Hepatocyte (in vitro differentiated cells): ENCODE measurements at regions not wholly inside any gene's neighbourhood (a gene's known extent, or its start where the extent isn't known, plus 50 kb on each side); places are given as distances from the start of the nearest gene placed in this dataset.

Experiments
- DNase-seq: peaks from one replicate; pipeline ENCODE4 v3.0.0-alpha.2; 2016; ENCODE audit warnings: low spot score
- H2AFZ ChIP-seq: fragments of 200-600 bp; sonication (generic); 2 replicates; pipeline ENCODE4 v1.6.0; 2016; ENCODE audit warnings: antibody characterized with exemption, mild to moderate bottlenecking
- H3K27ac ChIP-seq: fragments of 200-600 bp; sonication (generic); 2 replicates; pipeline ENCODE4 v1.5.1; 2016; ENCODE audit warnings: mild to moderate bottlenecking
- H3K27me3 ChIP-seq: fragments of 200-600 bp; sonication (generic); 2 replicates; pipeline ENCODE4 v1.6.1; 2016
- H3K36me3 ChIP-seq: fragments of 200-600 bp; sonication (generic); replicated peaks from 2 replicates; pipeline ENCODE4 v1.5.1; 2016; ENCODE audit warnings: low read depth; ENCODE audit not compliant: insufficient read depth
- H3K4me1 ChIP-seq: fragments of 200-600 bp; sonication (generic); 2 replicates; pipeline ENCODE4 v1.5.1; 2016; ENCODE audit warnings: mild to moderate bottlenecking, moderate library complexity; ENCODE audit not compliant: insufficient read depth
- H3K4me2 ChIP-seq: fragments of 200-600 bp; sonication (generic); 2 replicates; pipeline ENCODE4 v1.6.0; 2016
- H3K4me3 ChIP-seq: fragments of 200-600 bp; sonication (generic); 2 replicates; pipeline ENCODE4 v1.5.1; 2016; ENCODE audit warnings: mild to moderate bottlenecking
- H3K79me2 ChIP-seq: fragments of 200-600 bp; sonication (generic); 2 replicates; pipeline ENCODE4 v1.6.0; 2017; ENCODE audit warnings: mild to moderate bottlenecking
- H3K9me2 ChIP-seq: fragments of 200-600 bp; sonication (generic); replicated peaks from 2 replicates; pipeline ENCODE4 v1.6.0; 2017; ENCODE audit warnings: mild to moderate bottlenecking; ENCODE audit not compliant: insufficient read depth
- H3K9me3 ChIP-seq: fragments of 200-600 bp; sonication (generic); 2 replicates; pipeline ENCODE4 v1.5.1; 2016; ENCODE audit warnings: low read depth, mild to moderate bottlenecking
- H4K20me1 ChIP-seq: fragments of 200-600 bp; sonication (generic); 2 replicates; pipeline ENCODE4 v1.6.0; 2016; ENCODE audit warnings: mild to moderate bottlenecking; ENCODE audit not compliant: insufficient read depth, poor library complexity, severe bottlenecking
- EZH2 ChIP-seq: fragments of 200-600 bp; sonication (generic); IDR thresholded peaks from 2 replicates; pipeline ENCODE4 v1.6.1; 2016; ENCODE audit warnings: antibody characterized with exemption, mild to moderate bottlenecking, borderline replicate concordance
- EZH2phosphoT487 ChIP-seq: fragments of 200-600 bp; sonication (generic); IDR thresholded peaks from one replicate; pipeline ENCODE4 v1.6.1; 2018; ENCODE audit warnings: antibody characterized with exemption, mild to moderate bottlenecking, low read depth, moderate library complexity; ENCODE audit not compliant: unreplicated experiment, severe bottlenecking
- whole genome bisulfite sequencing: methylation state at CpG from one replicate; pipeline ENCODE4 v1.1.6; 2016; ENCODE audit warnings: low lambda C conversion rate; ENCODE audit errors: missing lambda C conversion rate; 5-methylcytosine and 5-hydroxymethylcytosine counted together
- TF ChIP-seq, protein P1 (sequence below): fragments of 200-600 bp; sonication (generic); IDR thresholded peaks from 2 replicates; pipeline ENCODE4 v1.5.1; 2016; ENCODE audit warnings: antibody characterized with exemption, mild to moderate bottlenecking; ENCODE audit not compliant: poor library complexity

DNA sequence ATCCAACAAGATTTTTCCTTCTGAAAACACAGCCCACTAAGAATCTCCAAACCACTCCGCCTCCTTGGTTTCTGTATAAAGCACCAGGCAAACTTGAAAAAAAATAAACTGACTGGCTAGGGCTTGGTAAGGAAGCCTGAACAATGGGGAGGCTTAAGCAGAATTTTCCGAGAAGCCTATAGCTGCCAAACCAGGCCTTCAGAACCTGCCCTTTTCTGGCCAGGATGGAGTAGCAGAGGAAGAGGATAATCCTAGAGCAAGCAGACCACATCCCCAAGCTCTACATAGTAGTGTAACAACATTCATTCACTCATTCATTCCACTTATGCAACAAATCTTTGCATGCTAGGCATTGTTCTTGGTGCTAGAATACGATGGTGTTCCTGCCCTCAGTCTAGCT, 529.6 kb upstream of the ZEB2 start:
- no peak for DNase-seq
- TF ChIP-seq EZH2phosphoT487 (no peak), EZH2 (no peak)
- TF ChIP-seq, protein P1, sequence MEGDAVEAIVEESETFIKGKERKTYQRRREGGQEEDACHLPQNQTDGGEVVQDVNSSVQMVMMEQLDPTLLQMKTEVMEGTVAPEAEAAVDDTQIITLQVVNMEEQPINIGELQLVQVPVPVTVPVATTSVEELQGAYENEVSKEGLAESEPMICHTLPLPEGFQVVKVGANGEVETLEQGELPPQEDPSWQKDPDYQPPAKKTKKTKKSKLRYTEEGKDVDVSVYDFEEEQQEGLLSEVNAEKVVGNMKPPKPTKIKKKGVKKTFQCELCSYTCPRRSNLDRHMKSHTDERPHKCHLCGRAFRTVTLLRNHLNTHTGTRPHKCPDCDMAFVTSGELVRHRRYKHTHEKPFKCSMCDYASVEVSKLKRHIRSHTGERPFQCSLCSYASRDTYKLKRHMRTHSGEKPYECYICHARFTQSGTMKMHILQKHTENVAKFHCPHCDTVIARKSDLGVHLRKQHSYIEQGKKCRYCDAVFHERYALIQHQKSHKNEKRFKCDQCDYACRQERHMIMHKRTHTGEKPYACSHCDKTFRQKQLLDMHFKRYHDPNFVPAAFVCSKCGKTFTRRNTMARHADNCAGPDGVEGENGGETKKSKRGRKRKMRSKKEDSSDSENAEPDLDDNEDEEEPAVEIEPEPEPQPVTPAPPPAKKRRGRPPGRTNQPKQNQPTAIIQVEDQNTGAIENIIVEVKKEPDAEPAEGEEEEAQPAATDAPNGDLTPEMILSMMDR, result no peak

GRCh38 chr2:145047554-145047953, 527.6 kb upstream of the ZEB2 start:
- no peak for DNase-seq
- Histone ChIP-seq H3K9me3 (no peaks in the 10 kb centered on the region), H4K20me1 (no peaks in the 10 kb centered on the region), H3K79me2 (no peaks in the 10 kb centered on the region), H3K27ac (no peak overlapping the region), H3K27me3 (no peaks in the 10 kb centered on the region), H3K36me3 (no peaks in the 10 kb centered on the region), H3K9me2 (no peaks in the 10 kb centered on the region), H3K4me1 (no peaks in the 10 kb centered on the region), H3K4me2 (no peak overlapping the region), H2AFZ (no peak overlapping the region), H3K4me3 (no peak overlapping the region)
- TF ChIP-seq EZH2phosphoT487 (no peak), EZH2 (no peak)
- TF ChIP-seq, protein P1, result no peak
- WGBS, result 90% methylated on average over 1 of the region's 1 CpG

More for the DNA sequence above, 529.6 kb upstream of the ZEB2 start:
- no peaks in the 10 kb centered on the region for H3K79me2 ChIP-seq
- H4K20me1 ChIP-seq, result no peaks in the 10 kb centered on the region
- no peaks in the 10 kb centered on the region for H3K4me1 ChIP-seq
- WGBS, result 86% methylated on average over 3 of the region's 3 CpGs
- no peak overlapping the region for H3K27ac ChIP-seq
- H3K4me3 ChIP-seq, result no peak overlapping the region
- H3K9me2 ChIP-seq, result no peaks in the 10 kb centered on the region
- no peaks in the 10 kb centered on the region for H3K9me3 ChIP-seq
- H3K4me2 ChIP-seq, result no peak overlapping the region
- no peaks in the 10 kb centered on the region for H3K27me3 ChIP-seq
- no peak overlapping the region for H2AFZ ChIP-seq
- H3K36me3 ChIP-seq, result no peaks in the 10 kb centered on the region

- no peak for DNase-seq
- Histone ChIP-seq H3K9me2 (no peaks in the 10 kb centered on the region), H3K36me3 (no peaks in the 10 kb centered on the region), H3K4me1 (no peaks in the 10 kb centered on the region), H3K9me3 (no peaks in the 10 kb centered on the region), H3K4me2 (no peak overlapping the region), H3K27ac (no peak overlapping the region), H4K20me1 (no peaks in the 10 kb centered on the region), H2AFZ (no peak overlapping the region), H3K79me2 (no peaks in the 10 kb centered on the region), H3K4me3 (no peak overlapping the region), H3K27me3 (no peaks in the 10 kb centered on the region)
- TF ChIP-seq EZH2phosphoT487 (no peak), EZH2 (no peak)
- TF ChIP-seq, protein P1, result no peak
Observed at GRCh38 chr2:145044491-145044890, 524.6 kb upstream of the ZEB2 start.

DNA sequence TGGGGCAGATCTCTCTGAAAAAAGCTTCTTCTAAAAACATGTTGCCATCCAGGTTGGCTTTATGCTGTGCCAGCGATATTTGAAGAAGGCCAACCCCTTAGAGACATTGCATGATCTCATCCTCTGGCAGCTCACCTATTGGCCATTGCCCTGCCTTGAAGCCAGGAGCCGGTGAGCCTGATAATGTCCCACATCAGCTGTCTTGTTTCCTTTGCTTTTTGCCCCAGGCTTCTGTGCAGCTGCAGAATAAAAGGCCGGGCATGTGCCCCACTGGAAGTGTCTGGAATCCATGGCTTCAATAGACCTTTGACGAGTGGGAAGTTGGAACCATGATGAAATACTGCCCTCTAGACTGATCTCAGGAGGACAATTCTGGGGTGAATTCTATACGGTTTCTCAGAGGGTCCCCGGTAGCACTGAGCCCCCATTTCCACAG, 523.5 kb upstream of the ZEB2 start:
- Histone ChIP-seq H3K9me2 (no peaks in the 10 kb centered on the region), H3K4me1 (no peaks in the 10 kb centered on the region), H2AFZ (no peak overlapping the region), H3K79me2 (no peaks in the 10 kb centered on the region), H3K27me3 (no peaks in the 10 kb centered on the region), H4K20me1 (no peaks in the 10 kb centered on the region), H3K36me3 (no peaks in the 10 kb centered on the region), H3K4me3 (no peak overlapping the region), H3K9me3 (no peaks in the 10 kb centered on the region), H3K27ac (no peak overlapping the region), H3K4me2 (no peak overlapping the region)
- WGBS, result 78% methylated on average over 6 of the region's 6 CpGs
- DNase-seq, result no peak
- TF ChIP-seq, protein P1, result no peak
- TF ChIP-seq EZH2phosphoT487 (no peak), EZH2 (no peak)
